ENCODE measurements at regions not wholly inside any gene's neighbourhood (a gene's known extent, or its start where the extent isn't known, plus 50 kb on each side); places are given as distances from the start of the nearest gene placed in this dataset.

DNA sequence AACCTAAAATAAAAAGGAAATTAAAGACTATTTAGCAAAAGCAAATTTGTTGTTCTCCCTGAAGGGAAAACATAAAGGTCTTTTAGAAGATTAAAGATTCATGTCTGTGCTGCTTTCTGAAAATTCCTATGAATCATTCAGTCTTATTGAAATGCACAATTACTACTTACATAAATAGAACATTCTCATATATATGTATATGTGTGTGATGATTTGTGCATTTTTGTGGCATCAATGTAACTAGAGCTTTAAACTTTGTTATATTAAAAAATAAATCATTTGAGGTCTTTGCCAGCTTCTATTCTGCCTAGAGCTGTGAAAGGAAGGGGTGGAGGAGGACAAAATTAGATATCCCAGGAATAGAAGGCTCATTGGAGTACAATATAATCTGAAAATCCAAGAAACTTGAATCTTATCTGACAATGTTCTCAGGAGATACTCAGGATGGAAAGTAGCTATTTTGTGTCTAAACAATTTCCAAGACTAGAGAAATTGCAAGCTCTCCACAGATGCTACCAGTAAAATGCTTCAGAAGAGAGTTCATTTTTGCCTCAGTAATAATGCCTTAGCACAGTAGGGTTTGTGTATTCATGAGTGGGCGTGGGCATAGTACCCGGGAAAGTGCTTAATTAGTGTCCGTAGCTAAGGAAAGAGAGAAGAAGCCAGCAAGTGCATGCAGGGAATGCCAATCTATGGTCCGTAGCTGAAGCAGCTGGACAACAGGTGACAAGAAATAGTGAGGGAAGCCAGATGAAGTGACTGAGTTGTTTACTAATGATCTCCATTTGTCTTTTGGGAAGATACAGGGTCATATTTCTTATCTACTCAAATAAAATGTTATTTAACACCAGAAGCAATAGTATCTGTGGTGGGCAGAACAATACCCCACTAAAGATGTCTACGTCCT, 395.5 kb upstream of the NBEA start:
- TF ChIP-seq, protein P1, sequence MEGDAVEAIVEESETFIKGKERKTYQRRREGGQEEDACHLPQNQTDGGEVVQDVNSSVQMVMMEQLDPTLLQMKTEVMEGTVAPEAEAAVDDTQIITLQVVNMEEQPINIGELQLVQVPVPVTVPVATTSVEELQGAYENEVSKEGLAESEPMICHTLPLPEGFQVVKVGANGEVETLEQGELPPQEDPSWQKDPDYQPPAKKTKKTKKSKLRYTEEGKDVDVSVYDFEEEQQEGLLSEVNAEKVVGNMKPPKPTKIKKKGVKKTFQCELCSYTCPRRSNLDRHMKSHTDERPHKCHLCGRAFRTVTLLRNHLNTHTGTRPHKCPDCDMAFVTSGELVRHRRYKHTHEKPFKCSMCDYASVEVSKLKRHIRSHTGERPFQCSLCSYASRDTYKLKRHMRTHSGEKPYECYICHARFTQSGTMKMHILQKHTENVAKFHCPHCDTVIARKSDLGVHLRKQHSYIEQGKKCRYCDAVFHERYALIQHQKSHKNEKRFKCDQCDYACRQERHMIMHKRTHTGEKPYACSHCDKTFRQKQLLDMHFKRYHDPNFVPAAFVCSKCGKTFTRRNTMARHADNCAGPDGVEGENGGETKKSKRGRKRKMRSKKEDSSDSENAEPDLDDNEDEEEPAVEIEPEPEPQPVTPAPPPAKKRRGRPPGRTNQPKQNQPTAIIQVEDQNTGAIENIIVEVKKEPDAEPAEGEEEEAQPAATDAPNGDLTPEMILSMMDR (IDR thresholded peaks at IDR 0.05), result no peak
- no peak for TF ChIP-seq POLR2A (IDR thresholded peaks at IDR 0.05)
- no peaks in the 10 kb centered on the region for H3K27me3 ChIP-seq

DNA sequence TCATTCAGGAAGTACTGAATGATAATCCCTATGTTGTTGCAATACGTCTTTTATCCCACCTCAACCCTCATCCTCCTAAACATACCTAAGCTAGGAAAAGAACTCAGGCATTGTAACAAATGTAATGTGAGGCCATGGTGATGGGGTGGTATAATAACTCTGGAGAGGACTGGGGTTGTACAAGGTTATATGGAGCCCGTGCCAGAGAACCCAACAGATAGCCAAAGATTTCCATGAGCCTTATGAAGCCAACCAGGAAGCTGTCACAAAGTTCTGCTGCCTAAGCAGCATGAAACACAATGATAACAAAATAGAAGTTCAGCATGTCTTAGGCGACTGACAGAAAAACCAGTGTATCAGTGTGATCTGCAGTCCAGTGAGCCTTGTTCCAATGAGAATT, 394.1 kb upstream of the NBEA start:
- DNase-seq, result no peak
- TF ChIP-seq, protein P1 (IDR thresholded peaks at IDR 0.05), result no peak
- TF ChIP-seq POLR2A (IDR thresholded peaks at IDR 0.05), result no peak
- intact Hi-C loops (cut with DNase I), result no loop called here
- no peaks in the 10 kb centered on the region for H3K4me1 ChIP-seq
- no peaks in the 10 kb centered on the region for H3K9me3 ChIP-seq
- no peaks in the 10 kb centered on the region for H3K27me3 ChIP-seq
- H3K27ac ChIP-seq, result no peak overlapping the region
- 86% methylated on average over 3 of the region's 3 CpGs for WGBS, 2 donors
- no peak overlapping the region for H3K4me3 ChIP-seq
- no peaks in the 10 kb centered on the region for H3K36me3 ChIP-seq

More for the DNA sequence above, 395.5 kb upstream of the NBEA start:
- Histone ChIP-seq H3K36me3 (no peaks in the 10 kb centered on the region), H3K4me1 (no peaks in the 10 kb centered on the region), H3K4me3 (no peak overlapping the region), H3K9me3 (no peaks in the 10 kb centered on the region), H3K27ac (no peak overlapping the region)
- 56 to 61% methylated on average over 5 of the region's 5 CpGs for WGBS, 2 donors
- no peak for DNase-seq
- intact Hi-C loops (cut with DNase I), result no loop called here

DNA sequence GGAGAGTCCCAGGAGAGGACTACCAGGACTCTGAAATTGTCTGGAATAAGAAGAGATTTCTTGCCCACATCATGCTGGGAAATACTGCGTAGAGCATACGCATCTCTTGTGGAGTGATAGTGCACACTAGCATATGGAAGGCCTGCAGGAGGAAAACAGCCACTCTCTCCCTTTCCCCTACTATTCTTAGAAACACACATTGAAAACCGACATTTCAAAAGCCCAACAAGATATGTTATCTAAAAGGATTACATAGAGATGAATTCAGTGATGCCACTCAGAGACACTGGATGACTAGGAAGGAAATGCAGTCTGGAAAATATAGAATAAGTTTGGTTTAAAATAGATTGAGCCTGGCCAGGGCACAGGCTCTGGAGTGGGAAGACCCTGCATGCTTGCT, 388.7 kb upstream of the NBEA start:
- Histone ChIP-seq H3K36me3 (no peaks in the 10 kb centered on the region), H3K27ac (no peak overlapping the region), H3K4me1 (no peaks in the 10 kb centered on the region), H3K9me3 (no peaks in the 10 kb centered on the region), H3K4me3 (no peak overlapping the region), H3K27me3 (no peaks in the 10 kb centered on the region)
- intact Hi-C loops (cut with DNase I), result no loop called here
- WGBS, 2 donors, result 79 to 85% methylated on average over 3 of the region's 3 CpGs
- TF ChIP-seq, protein P1 (IDR thresholded peaks at IDR 0.05), result no peak
- TF ChIP-seq POLR2A (IDR thresholded peaks at IDR 0.05), result no peak
- no peak for DNase-seq

DNA sequence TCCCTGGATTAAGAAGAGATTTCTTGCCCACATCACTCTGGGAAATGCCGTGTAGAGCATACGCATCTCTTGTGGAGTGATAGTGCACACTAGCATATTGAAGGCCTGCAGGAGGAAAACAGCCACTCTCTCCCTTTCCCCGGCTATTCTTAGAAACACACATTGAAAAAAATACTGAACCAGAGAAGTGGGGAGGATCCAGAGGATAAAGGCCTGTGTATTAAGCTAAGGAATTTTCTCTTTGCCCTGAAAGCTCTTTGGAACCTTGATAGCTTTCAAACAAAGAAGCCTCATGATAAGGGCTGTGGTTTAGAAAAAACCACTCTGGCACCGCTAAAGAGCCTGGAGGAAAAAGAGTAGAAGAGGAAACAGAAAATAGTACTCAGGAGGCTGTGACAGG, 386.1 kb upstream of the NBEA start:
- no peaks in the 10 kb centered on the region for H3K9me3 ChIP-seq
- 51 to 73% methylated on average over 4 of the region's 4 CpGs for WGBS, 2 donors
- intact Hi-C loops (cut with DNase I), result no loop called here
- no peak overlapping the region for H3K4me3 ChIP-seq
- no peaks in the 10 kb centered on the region for H3K27me3 ChIP-seq
- no peaks in the 10 kb centered on the region for H3K36me3 ChIP-seq
- no peak overlapping the region for H3K27ac ChIP-seq
- TF ChIP-seq, protein P1 (IDR thresholded peaks at IDR 0.05), result no peak
- no peak for TF ChIP-seq POLR2A (IDR thresholded peaks at IDR 0.05)
- no peak for DNase-seq
- no peaks in the 10 kb centered on the region for H3K4me1 ChIP-seq

DNA sequence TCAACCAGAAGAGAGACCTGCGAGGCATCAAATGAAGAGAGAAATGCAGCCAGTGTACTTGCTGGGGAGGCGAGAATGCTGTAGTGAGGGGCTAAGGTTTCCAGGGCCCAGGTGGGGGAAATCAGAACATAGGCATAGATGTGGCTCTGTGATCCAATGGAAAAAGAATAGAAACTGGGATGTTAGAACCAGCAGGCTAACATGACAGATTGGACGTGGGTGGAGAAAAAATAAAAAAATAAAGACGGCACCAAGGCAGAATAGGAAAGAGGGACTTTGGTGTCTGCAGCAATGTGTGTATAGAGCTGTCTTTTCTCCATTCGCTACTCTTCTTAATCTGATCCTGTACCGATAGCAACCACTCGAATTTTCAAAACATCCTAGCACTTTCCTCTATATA, 381.0 kb upstream of the NBEA start:
- no peaks in the 10 kb centered on the region for H3K36me3 ChIP-seq
- H3K4me3 ChIP-seq, result no peak overlapping the region
- WGBS, 2 donors, result 79 to 83% methylated on average over 7 of the region's 7 CpGs
- no peaks in the 10 kb centered on the region for H3K9me3 ChIP-seq
- no peaks in the 10 kb centered on the region for H3K27me3 ChIP-seq
- H3K27ac ChIP-seq, result no peak overlapping the region
- intact Hi-C loops (cut with DNase I), result no loop called here
- TF ChIP-seq, protein P1 (IDR thresholded peaks at IDR 0.05), result no peak
- no peak for TF ChIP-seq POLR2A (IDR thresholded peaks at IDR 0.05)
- DNase-seq, result no peak
- no peaks in the 10 kb centered on the region for H3K4me1 ChIP-seq

Measured in esophagus squamous epithelium (tissue), 5 donors.